ENCODE measurements at regions not wholly inside any gene's neighbourhood (a gene's known extent, or its start where the extent isn't known, plus 50 kb on each side); places are given as distances from the start of the nearest gene placed in this dataset.

GRCh38 chr10:44845361-44846175, 65.6 kb upstream of the TMEM72 start:
- no peak overlapping the region for H3K4me2 ChIP-seq (ENCODE audit: low read length)
- H3K36me3 ChIP-seq (ENCODE audit: control insufficient read depth, low read length) = no peaks in the 10 kb centered on the region
- no peaks in the 10 kb centered on the region for H4K20me1 ChIP-seq (ENCODE audit: control insufficient read depth, insufficient read depth, low read depth, low read length)
- H3K4me3 ChIP-seq (ENCODE audit: low read length) = no peak overlapping the region
- TF ChIP-seq EZH2phosphoT487 (IDR thresholded peaks at IDR 0.05; ENCODE audit: borderline replicate concordance, low read length) (no peak), CTCF (IDR thresholded peaks at IDR 0.05; ENCODE audit: low read depth, low read length, poor library complexity, severe bottlenecking) (no peak)
- H3K27me3 ChIP-seq (ENCODE audit: control insufficient read depth, low read length) = no peaks in the 10 kb centered on the region
- H3F3A ChIP-seq (ENCODE audit: control insufficient read depth, insufficient read depth) = no peaks in the 10 kb centered on the region
- no peaks in the 10 kb centered on the region for H3K4me1 ChIP-seq (ENCODE audit: control insufficient read depth, low read length)
- no peaks in the 10 kb centered on the region for H3K9me3 ChIP-seq (ENCODE audit: control insufficient read depth, insufficient read depth, low read length)
- no peaks in the 10 kb centered on the region for H3K9me2 ChIP-seq (replicated peaks; ENCODE audit: control insufficient read depth, low read length)
- no peak overlapping the region for H3K27ac ChIP-seq (ENCODE audit: low read depth, low read length)
- H3K79me2 ChIP-seq (ENCODE audit: control insufficient read depth, low read length) = no peaks in the 10 kb centered on the region

GRCh38 chr10:44847110-44847509, 64.0 kb upstream of the TMEM72 start:
- H3F3A ChIP-seq (ENCODE audit: control insufficient read depth, insufficient read depth) = no peaks in the 10 kb centered on the region
- H3K36me3 ChIP-seq (ENCODE audit: control insufficient read depth, low read length) = no peaks in the 10 kb centered on the region
- no peak overlapping the region for H3K27ac ChIP-seq (ENCODE audit: low read depth, low read length)
- H3K4me1 ChIP-seq (ENCODE audit: control insufficient read depth, low read length) = no peaks in the 10 kb centered on the region
- no peak overlapping the region for H3K4me2 ChIP-seq (ENCODE audit: low read length)
- no peaks in the 10 kb centered on the region for H3K9me3 ChIP-seq (ENCODE audit: control insufficient read depth, insufficient read depth, low read length)
- no peaks in the 10 kb centered on the region for H3K9me2 ChIP-seq (replicated peaks; ENCODE audit: control insufficient read depth, low read length)
- TF ChIP-seq CTCF (IDR thresholded peaks at IDR 0.05; ENCODE audit: low read depth, low read length, poor library complexity, severe bottlenecking) = no peak
- no peaks in the 10 kb centered on the region for H3K27me3 ChIP-seq (ENCODE audit: control insufficient read depth, low read length)
- H3K4me3 ChIP-seq (ENCODE audit: low read length) = no peak overlapping the region
- H4K20me1 ChIP-seq (ENCODE audit: control insufficient read depth, insufficient read depth, low read depth, low read length) = no peaks in the 10 kb centered on the region
- H3K79me2 ChIP-seq (ENCODE audit: control insufficient read depth, low read length) = no peaks in the 10 kb centered on the region

- no peaks in the 10 kb centered on the region for H3K9me3 ChIP-seq (ENCODE audit: control insufficient read depth, insufficient read depth, low read length)
Observed at GRCh38 chr10:44848211-44848610, 62.9 kb upstream of the TMEM72 start.

More at GRCh38 chr10:44848211-44848610, 62.9 kb upstream of the TMEM72 start:
- H3K36me3 ChIP-seq (ENCODE audit: control insufficient read depth, low read length) = no peaks in the 10 kb centered on the region
- H4K20me1 ChIP-seq (ENCODE audit: control insufficient read depth, insufficient read depth, low read depth, low read length) = no peaks in the 10 kb centered on the region
- TF ChIP-seq EZH2phosphoT487 (IDR thresholded peaks at IDR 0.05; ENCODE audit: borderline replicate concordance, low read length) (no peak), CTCF (IDR thresholded peaks at IDR 0.05; ENCODE audit: low read depth, low read length, poor library complexity, severe bottlenecking) (no peak)
- H3K27ac ChIP-seq (ENCODE audit: low read depth, low read length) = no peak overlapping the region
- H3K4me2 ChIP-seq (ENCODE audit: low read length) = no peak overlapping the region
- H3K4me3 ChIP-seq (ENCODE audit: low read length) = no peak overlapping the region
- no peaks in the 10 kb centered on the region for H3F3A ChIP-seq (ENCODE audit: control insufficient read depth, insufficient read depth)
- H3K9me2 ChIP-seq (replicated peaks; ENCODE audit: control insufficient read depth, low read length) = no peaks in the 10 kb centered on the region
- H3K27me3 ChIP-seq (ENCODE audit: control insufficient read depth, low read length) = no peaks in the 10 kb centered on the region
- H3K79me2 ChIP-seq (ENCODE audit: control insufficient read depth, low read length) = no peaks in the 10 kb centered on the region
- H3K4me1 ChIP-seq (ENCODE audit: control insufficient read depth, low read length) = no peaks in the 10 kb centered on the region

Data from DOHH2 (cell line).